H9 (cell line): ENCODE measurements at regions not wholly inside any gene's neighbourhood (a gene's known extent, or its start where the extent isn't known, plus 50 kb on each side); places are given as distances from the start of the nearest gene placed in this dataset.

ENCODE experiments used
- DNase-seq: peaks from one replicate; pipeline ENCODE4 v3.0.0-alpha.2; 2017
- H2AFZ ChIP-seq: one replicate; pipeline ENCODE4 v1.6.1; 2013; ENCODE audit warnings: mild to moderate bottlenecking, low read length, control low read depth, moderate library complexity
- H2AK5ac ChIP-seq: 2 replicates; pipeline ENCODE4 v1.6.1; 2013; ENCODE audit warnings: low read length, control low read depth, mixed read lengths; ENCODE audit not compliant: insufficient read length
- H2BK120ac ChIP-seq: one replicate; pipeline ENCODE4 v1.6.1; 2013; ENCODE audit warnings: low read depth, mild to moderate bottlenecking, low read length, control low read depth, inconsistent platforms; ENCODE audit not compliant: poor library complexity, severe bottlenecking
- H2BK12ac ChIP-seq: 2 replicates; pipeline ENCODE4 v1.6.1; 2013; ENCODE audit warnings: low read length, control low read depth, mixed read lengths, low read depth; ENCODE audit not compliant: insufficient read length
- H2BK15ac ChIP-seq: 2 replicates; pipeline ENCODE4 v1.6.1; 2013; ENCODE audit warnings: low read depth, low read length, control low read depth
- H2BK20ac ChIP-seq: one replicate; pipeline ENCODE4 v1.6.1; 2013; ENCODE audit warnings: low read depth, mild to moderate bottlenecking, low read length, control low read depth, inconsistent platforms; ENCODE audit not compliant: poor library complexity, severe bottlenecking
- H2BK5ac ChIP-seq: 2 replicates; pipeline ENCODE4 v1.6.1; 2013; ENCODE audit warnings: low read length, control low read depth, mixed read lengths; ENCODE audit not compliant: insufficient read length
- H3K14ac ChIP-seq: 2 replicates; pipeline ENCODE4 v1.6.1; 2013; ENCODE audit warnings: low read length, control low read depth; ENCODE audit not compliant: insufficient read depth
- H3K18ac ChIP-seq: 2 replicates; pipeline ENCODE4 v1.6.1; 2013; ENCODE audit warnings: low read depth, mild to moderate bottlenecking, mixed read lengths, low read length, control low read depth; ENCODE audit not compliant: insufficient read length
- H3K23ac ChIP-seq: 2 replicates; pipeline ENCODE4 v1.6.1; 2013; ENCODE audit warnings: low read length, control low read depth, mixed read lengths, low read depth; ENCODE audit not compliant: insufficient read length
- H3K23me2 ChIP-seq: 2 replicates; pipeline ENCODE4 v1.6.1; 2013; ENCODE audit warnings: low read depth, mild to moderate bottlenecking, mixed read lengths, low read length, control low read depth; ENCODE audit not compliant: insufficient read length, poor library complexity, severe bottlenecking
- H3K27ac ChIP-seq: 2 replicates; pipeline ENCODE4 v1.5.1; 2013; ENCODE audit warnings: low read length, control low read depth, mixed read lengths, low read depth; ENCODE audit not compliant: insufficient read length
- H3K27me3 ChIP-seq: 2 replicates; pipeline ENCODE4 v1.6.1; 2013; ENCODE audit warnings: low read length, control low read depth, inconsistent platforms; ENCODE audit not compliant: insufficient read depth
- H3K4ac ChIP-seq: 2 replicates; pipeline ENCODE4 v1.6.1; 2013; ENCODE audit warnings: low read depth, mild to moderate bottlenecking, control low read depth, inconsistent platforms, low read length, moderate library complexity
- H3K4me1 ChIP-seq: 2 replicates; pipeline ENCODE4 v1.6.1; 2013; ENCODE audit warnings: low read length, control low read depth, inconsistent platforms; ENCODE audit not compliant: insufficient read depth
- H3K4me2 ChIP-seq: 2 replicates; pipeline ENCODE4 v1.6.1; 2013; ENCODE audit warnings: low read length, control low read depth, mixed read lengths; ENCODE audit not compliant: insufficient read length, insufficient read depth
- H3K56ac ChIP-seq: 2 replicates; pipeline ENCODE4 v1.6.1; 2013; ENCODE audit warnings: low read depth, mild to moderate bottlenecking, mixed read lengths, low read length, control low read depth; ENCODE audit not compliant: insufficient read length
- H3K79me1 ChIP-seq: 2 replicates; pipeline ENCODE4 v1.6.1; 2013; ENCODE audit warnings: low read depth, mild to moderate bottlenecking, moderate library complexity, low read length, control low read depth, inconsistent platforms; ENCODE audit not compliant: insufficient read depth, poor library complexity, severe bottlenecking
- H3K79me2 ChIP-seq: 2 replicates; pipeline ENCODE4 v1.6.1; 2013; ENCODE audit warnings: low read length, control low read depth, inconsistent platforms; ENCODE audit not compliant: insufficient read depth
- H3K9ac ChIP-seq: 2 replicates; pipeline ENCODE4 v1.6.1; 2013; ENCODE audit warnings: low read length, control low read depth, mixed read lengths; ENCODE audit not compliant: insufficient read length; ENCODE audit errors: extremely low read depth
- H3K9me3 ChIP-seq: one replicate; pipeline ENCODE4 v1.6.1; 2013; ENCODE audit warnings: low read depth, low read length, inconsistent platforms; ENCODE audit not compliant: control insufficient read depth
- H3T11ph ChIP-seq: one replicate; pipeline ENCODE4 v1.6.1; 2013; ENCODE audit warnings: mild to moderate bottlenecking, low read length, control low read depth, inconsistent platforms
- H4K20me1 ChIP-seq: one replicate; pipeline ENCODE4 v1.6.1; 2013; ENCODE audit not compliant: control insufficient read depth, insufficient read length, insufficient read depth
- H4K5ac ChIP-seq: 2 replicates; pipeline ENCODE4 v1.6.1; 2013; ENCODE audit warnings: low read depth, mild to moderate bottlenecking, mixed read lengths, low read length, control low read depth; ENCODE audit not compliant: insufficient read length
- H4K8ac ChIP-seq: replicated peaks from 2 replicates; pipeline ENCODE4 v1.6.1; 2013; ENCODE audit warnings: low read length, control low read depth, mixed read lengths, low read depth; ENCODE audit not compliant: insufficient read length
- H4K91ac ChIP-seq: 2 replicates; pipeline ENCODE4 v1.6.1; 2013; ENCODE audit warnings: low read depth, mild to moderate bottlenecking, moderate library complexity, mixed read lengths, low read length, control low read depth; ENCODE audit not compliant: insufficient read length
- H3K27ac Mint-ChIP-seq, 3 experiments: 2 replicates in 2 of 3; 3 replicates in 1 of 3; pipeline ENCODE4 v1.8.0; 2020 to 2021; ENCODE audit warnings: mixed read lengths in 3 of 3, mild to moderate bottlenecking in 1 of 3, moderate library complexity in 1 of 3
- H3K27me3 Mint-ChIP-seq: 2 replicates; pipeline ENCODE4 v1.8.0; 2021; ENCODE audit warnings: low read depth, mild to moderate bottlenecking, moderate library complexity, mixed read lengths
- H3K36me3 Mint-ChIP-seq, 3 experiments: 2 replicates in 2 of 3; 3 replicates in 1 of 3; pipeline ENCODE4 v1.8.0; 2020 to 2021; ENCODE audit warnings: low read depth in 3 of 3, mixed read lengths in 3 of 3; ENCODE audit not compliant: insufficient read depth in 1 of 3
- H3K4me1 Mint-ChIP-seq, 2 experiments: 2 replicates each; pipeline ENCODE4 v1.8.0; 2020; ENCODE audit warnings: mixed read lengths in 2 of 2
- H3K4me3 Mint-ChIP-seq, 2 experiments: 2 replicates in 1 of 2; 3 replicates in 1 of 2; pipeline ENCODE4 v1.8.0; 2020 to 2021; ENCODE audit warnings: mild to moderate bottlenecking in 2 of 2, mixed read lengths in 2 of 2, moderate library complexity in 1 of 2
- H3K9me3 Mint-ChIP-seq, 2 experiments: 2 replicates in 1 of 2; 3 replicates in 1 of 2; pipeline ENCODE4 v1.8.0; 2020; ENCODE audit warnings: mild to moderate bottlenecking in 2 of 2, mixed read lengths in 2 of 2, moderate library complexity in 1 of 2
- WGBS: extraction: QIAGEN DNeasy Blood & Tissue Kit; methylation state at CpG from one replicate; pipeline ENCODE4 v1.1.7; 2013; ENCODE audit warnings: missing lambda C conversion rate, low lambda C conversion rate, mixed read lengths; ENCODE audit not compliant: insufficient read length; ENCODE audit errors: extremely low coverage; 5-methylcytosine and 5-hydroxymethylcytosine counted together
- TF ChIP-seq, protein P1 (sequence below): fragments of 200-600 bp; sonication (generic); conservative IDR thresholded peaks from 3 replicates; pipeline ENCODE4 v1.8.0; 2021; ENCODE audit warnings: antibody characterized with exemption, mild to moderate bottlenecking

DNA sequence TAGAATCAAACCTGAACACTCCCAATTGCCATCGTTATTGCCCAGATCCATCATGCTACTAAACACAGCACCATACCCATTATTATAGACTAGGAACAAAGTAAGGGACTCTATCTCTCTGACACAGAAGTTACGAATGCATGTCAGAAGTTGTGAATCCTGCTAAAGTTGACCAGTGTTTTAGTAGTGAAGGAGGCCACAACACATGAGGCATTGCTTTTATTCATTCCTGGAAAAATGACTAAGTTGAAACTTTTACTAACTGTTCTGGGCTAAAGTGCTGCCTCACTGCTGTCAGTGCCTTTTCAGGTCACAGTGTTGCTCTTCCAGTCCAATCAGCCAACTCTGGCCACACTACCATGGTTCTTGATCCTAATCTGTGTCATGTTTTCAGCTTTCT is 911.1 kb downstream of the TTLL7 start:
- no peaks in the 10 kb centered on the region for H4K20me1 ChIP-seq
- H3K4ac ChIP-seq, result no peak overlapping the region
- H4K5ac ChIP-seq, result no peak overlapping the region
- no peak overlapping the region for H2BK15ac ChIP-seq
- Mint-ChIP-seq H3K27me3 (no peaks in the 10 kb centered on the region), H3K27ac (no peak overlapping the region), H3K4me1 (peaks cover 3 to 13% of the 10 kb centered on the region in 2 experiments), H3K4me3 (no peak overlapping the region), H3K36me3 (no peaks in the 10 kb centered on the region), H3K9me3 (no peaks in the 10 kb centered on the region)
- H3K27ac ChIP-seq, result no peak overlapping the region
- no peak overlapping the region for H2BK5ac ChIP-seq
- no peaks in the 10 kb centered on the region for H3K23me2 ChIP-seq
- WGBS, result no CpG with 5 or more reads among the region's 2 CpGs
- H3K18ac ChIP-seq, result no peak overlapping the region
- H2AK5ac ChIP-seq, result no peak overlapping the region
- no peak overlapping the region for H3K14ac ChIP-seq
- no peaks in the 10 kb centered on the region for H3K4me1 ChIP-seq
- no peak overlapping the region for H4K8ac ChIP-seq
- no peak overlapping the region for H3T11ph ChIP-seq
- H3K23ac ChIP-seq, result no peak overlapping the region
- TF ChIP-seq, protein P1, sequence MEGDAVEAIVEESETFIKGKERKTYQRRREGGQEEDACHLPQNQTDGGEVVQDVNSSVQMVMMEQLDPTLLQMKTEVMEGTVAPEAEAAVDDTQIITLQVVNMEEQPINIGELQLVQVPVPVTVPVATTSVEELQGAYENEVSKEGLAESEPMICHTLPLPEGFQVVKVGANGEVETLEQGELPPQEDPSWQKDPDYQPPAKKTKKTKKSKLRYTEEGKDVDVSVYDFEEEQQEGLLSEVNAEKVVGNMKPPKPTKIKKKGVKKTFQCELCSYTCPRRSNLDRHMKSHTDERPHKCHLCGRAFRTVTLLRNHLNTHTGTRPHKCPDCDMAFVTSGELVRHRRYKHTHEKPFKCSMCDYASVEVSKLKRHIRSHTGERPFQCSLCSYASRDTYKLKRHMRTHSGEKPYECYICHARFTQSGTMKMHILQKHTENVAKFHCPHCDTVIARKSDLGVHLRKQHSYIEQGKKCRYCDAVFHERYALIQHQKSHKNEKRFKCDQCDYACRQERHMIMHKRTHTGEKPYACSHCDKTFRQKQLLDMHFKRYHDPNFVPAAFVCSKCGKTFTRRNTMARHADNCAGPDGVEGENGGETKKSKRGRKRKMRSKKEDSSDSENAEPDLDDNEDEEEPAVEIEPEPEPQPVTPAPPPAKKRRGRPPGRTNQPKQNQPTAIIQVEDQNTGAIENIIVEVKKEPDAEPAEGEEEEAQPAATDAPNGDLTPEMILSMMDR, result no peak
- no peaks in the 10 kb centered on the region for H3K9me3 ChIP-seq
- H2AFZ ChIP-seq, result no peak overlapping the region
- no peaks in the 10 kb centered on the region for H3K27me3 ChIP-seq
- H2BK20ac ChIP-seq, result no peak overlapping the region
- H3K56ac ChIP-seq, result no peak overlapping the region
- no peaks in the 10 kb centered on the region for H3K79me2 ChIP-seq
- H4K91ac ChIP-seq, result no peak overlapping the region
- no peak overlapping the region for H2BK12ac ChIP-seq
- H3K9ac ChIP-seq, result no peak overlapping the region
- H3K79me1 ChIP-seq, result no peaks in the 10 kb centered on the region
- H3K4me2 ChIP-seq, result no peak overlapping the region
- no peak overlapping the region for H2BK120ac ChIP-seq
- no peak for DNase-seq
